ENCODE measurements at regions not wholly inside any gene's neighbourhood (a gene's known extent, or its start where the extent isn't known, plus 50 kb on each side); places are given as distances from the start of the nearest gene placed in this dataset.
A peak's percentile ranks its signal among the peaks of the same experiment; 100 is the strongest.
"Not testable (repeated sequence)": the region's sequence is repeated elsewhere in the genome, so short reads cannot be mapped to it uniquely, and the experiment has no call there.

GRCh38 chr7:73200518-73201099 is 108.0 kb downstream of the NSUN5 start:
- H3K27me3 ChIP-seq (ENCODE audit: control insufficient read depth, insufficient read depth, low read length); DNase-seq (ENCODE audit: low read depth); H3K36me3 ChIP-seq (ENCODE audit: control insufficient read depth, insufficient read depth, low read length); H3K4me3 ChIP-seq (ENCODE audit: low read depth, low read length): not testable (repeated sequence)

GRCh38 chr7:73193991-73194390 is 108.2 kb upstream of the SPDYE9 start:
- H3K27me3 ChIP-seq (ENCODE audit: control insufficient read depth, insufficient read depth, low read length); H3K4me3 ChIP-seq (ENCODE audit: low read depth, low read length); H3K36me3 ChIP-seq (ENCODE audit: control insufficient read depth, insufficient read depth, low read length); DNase-seq (ENCODE audit: low read depth): not testable (repeated sequence)

- not testable (repeated sequence) for H3K27me3 ChIP-seq (ENCODE audit: control insufficient read depth, insufficient read depth, low read length); H3K36me3 ChIP-seq (ENCODE audit: control insufficient read depth, insufficient read depth, low read length); H3K4me3 ChIP-seq (ENCODE audit: low read depth, low read length); DNase-seq (ENCODE audit: low read depth)
Measured at GRCh38 chr7:73190483-73191155, 104.8 kb upstream of the SPDYE9 start.

GRCh38 chr7:73188287-73188686 is 102.4 kb upstream of the SPDYE9 start:
- not testable (repeated sequence) for H3K36me3 ChIP-seq (ENCODE audit: control insufficient read depth, insufficient read depth, low read length); DNase-seq (ENCODE audit: low read depth); H3K4me3 ChIP-seq (ENCODE audit: low read depth, low read length); H3K27me3 ChIP-seq (ENCODE audit: control insufficient read depth, insufficient read depth, low read length)

GRCh38 chr7:73186589-73187309 is 100.9 kb upstream of the SPDYE9 start:
- DNase-seq (ENCODE audit: low read depth); H3K36me3 ChIP-seq (ENCODE audit: control insufficient read depth, insufficient read depth, low read length); H3K27me3 ChIP-seq (ENCODE audit: control insufficient read depth, insufficient read depth, low read length); H3K4me3 ChIP-seq (ENCODE audit: low read depth, low read length): not testable (repeated sequence)

- H3K36me3 ChIP-seq (ENCODE audit: control insufficient read depth, insufficient read depth, low read length); H3K27me3 ChIP-seq (ENCODE audit: control insufficient read depth, insufficient read depth, low read length); DNase-seq (ENCODE audit: low read depth); H3K4me3 ChIP-seq (ENCODE audit: low read depth, low read length): not testable (repeated sequence)
Measured at GRCh38 chr7:73176813-73177212, 91.0 kb upstream of the SPDYE9 start.

GRCh38 chr7:73175322-73175721 is 89.5 kb upstream of the SPDYE9 start:
- not testable (repeated sequence) for H3K36me3 ChIP-seq (ENCODE audit: control insufficient read depth, insufficient read depth, low read length); H3K27me3 ChIP-seq (ENCODE audit: control insufficient read depth, insufficient read depth, low read length); H3K4me3 ChIP-seq (ENCODE audit: low read depth, low read length); DNase-seq (ENCODE audit: low read depth)

- H3K27me3 ChIP-seq (ENCODE audit: control insufficient read depth, insufficient read depth, low read length); H3K36me3 ChIP-seq (ENCODE audit: control insufficient read depth, insufficient read depth, low read length); DNase-seq (ENCODE audit: low read depth); H3K4me3 ChIP-seq (ENCODE audit: low read depth, low read length): not testable (repeated sequence)
Measured at GRCh38 chr7:73170902-73171301, 85.1 kb upstream of the SPDYE9 start.

- not testable (repeated sequence) for H3K27me3 ChIP-seq (ENCODE audit: control insufficient read depth, insufficient read depth, low read length); DNase-seq (ENCODE audit: low read depth); H3K36me3 ChIP-seq (ENCODE audit: control insufficient read depth, insufficient read depth, low read length); H3K4me3 ChIP-seq (ENCODE audit: low read depth, low read length)
Measured at GRCh38 chr7:73170415-73170814, 84.6 kb upstream of the SPDYE9 start.

- DNase-seq (ENCODE audit: low read depth); H3K4me3 ChIP-seq (ENCODE audit: low read depth, low read length); H3K36me3 ChIP-seq (ENCODE audit: control insufficient read depth, insufficient read depth, low read length); H3K27me3 ChIP-seq (ENCODE audit: control insufficient read depth, insufficient read depth, low read length): not testable (repeated sequence)
Measured at GRCh38 chr7:73166152-73166551, 80.3 kb upstream of the SPDYE9 start.

- H3K27me3 ChIP-seq (ENCODE audit: control insufficient read depth, insufficient read depth, low read length); DNase-seq (ENCODE audit: low read depth); H3K36me3 ChIP-seq (ENCODE audit: control insufficient read depth, insufficient read depth, low read length); H3K4me3 ChIP-seq (ENCODE audit: low read depth, low read length): not testable (repeated sequence)
Measured at GRCh38 chr7:73162680-73163079, 76.8 kb upstream of the SPDYE9 start.

GRCh38 chr7:73161727-73162126 is 75.9 kb upstream of the SPDYE9 start:
- H3K36me3 ChIP-seq (ENCODE audit: control insufficient read depth, insufficient read depth, low read length); DNase-seq (ENCODE audit: low read depth); H3K4me3 ChIP-seq (ENCODE audit: low read depth, low read length); H3K27me3 ChIP-seq (ENCODE audit: control insufficient read depth, insufficient read depth, low read length): not testable (repeated sequence)

- H3K27me3 ChIP-seq (ENCODE audit: control insufficient read depth, insufficient read depth, low read length); DNase-seq (ENCODE audit: low read depth); H3K4me3 ChIP-seq (ENCODE audit: low read depth, low read length); H3K36me3 ChIP-seq (ENCODE audit: control insufficient read depth, insufficient read depth, low read length): not testable (repeated sequence)
Measured at GRCh38 chr7:73157169-73157661, 71.4 kb upstream of the SPDYE9 start.

GRCh38 chr7:73156510-73157168 is 70.8 kb upstream of the SPDYE9 start:
- DNase-seq (ENCODE audit: low read depth); H3K27me3 ChIP-seq (ENCODE audit: control insufficient read depth, insufficient read depth, low read length); H3K36me3 ChIP-seq (ENCODE audit: control insufficient read depth, insufficient read depth, low read length): not testable (repeated sequence)
- peak overlapping the region; percentile 18 for H3K4me3 ChIP-seq (ENCODE audit: low read depth, low read length)
